Liver (tissue), 8 donors: ENCODE measurements at regions not wholly inside any gene's neighbourhood (a gene's known extent, or its start where the extent isn't known, plus 50 kb on each side); places are given as distances from the start of the nearest gene placed in this dataset.

Experiments used
- DNase-seq: peaks from one replicate; pipeline ENCODE4 v3.0.0-alpha.2; 2017; ENCODE audit warnings: low spot score
- H3K27ac ChIP-seq, 2 donors: one replicate each; pipeline ENCODE4 v1.7.0; 2013; ENCODE audit warnings: inconsistent platforms in 2 of 2, low read length in 2 of 2, control low read depth in 1 of 2, low read depth in 1 of 2, mild to moderate bottlenecking in 1 of 2
- H3K27me3 ChIP-seq, 4 donors: one replicate each; pipeline versions ENCODE4 v1.6.1 to v1.7.0; 2013; ENCODE audit warnings: low read length in 3 of 4, inconsistent platforms in 1 of 4, mild to moderate bottlenecking in 1 of 4, moderate library complexity in 1 of 4; ENCODE audit not compliant: control insufficient read depth in 4 of 4, insufficient read depth in 4 of 4
- H3K36me3 ChIP-seq, 4 donors: one replicate each; pipeline versions ENCODE4 v1.6.1 to v1.7.0; 2013; ENCODE audit warnings: low read length in 3 of 4, mild to moderate bottlenecking in 3 of 4, low read depth in 1 of 4, moderate library complexity in 1 of 4; ENCODE audit not compliant: control insufficient read depth in 4 of 4, insufficient read depth in 3 of 4
- H3K4me1 ChIP-seq, 4 donors: one replicate each; pipeline versions ENCODE4 v1.6.1 to v1.7.0; 2013; ENCODE audit warnings: low read length in 3 of 4, mild to moderate bottlenecking in 3 of 4, moderate library complexity in 1 of 4; ENCODE audit not compliant: control insufficient read depth in 4 of 4, insufficient read depth in 4 of 4
- H3K4me3 ChIP-seq, 3 donors: one replicate each; pipeline versions ENCODE4 v1.6.1 to v1.7.0; 2013; ENCODE audit warnings: low read length in 3 of 3, control low read depth in 1 of 3, low read depth in 1 of 3, mild to moderate bottlenecking in 1 of 3
- H3K9ac ChIP-seq, 2 donors: one replicate each; pipeline ENCODE4 v1.7.0; 2013; ENCODE audit warnings: low read length in 2 of 2, mild to moderate bottlenecking in 2 of 2, moderate library complexity in 2 of 2, control low read depth in 1 of 2, low read depth in 1 of 2
- H3K9me3 ChIP-seq, 4 donors: one replicate each; pipeline versions ENCODE4 v1.6.1 to v1.7.0; 2013; ENCODE audit warnings: low read length in 3 of 4; ENCODE audit not compliant: control insufficient read depth in 4 of 4
- EGR1 ChIP-seq, 2 donors: IDR thresholded peaks; 2 replicates each; pipeline ENCODE4 v1.6.1; 2016 to 2018; ENCODE audit warnings: antibody characterized with exemption in 2 of 2, low read depth in 2 of 2
- FOXA1 ChIP-seq: IDR thresholded peaks from 2 replicates; pipeline ENCODE4 v1.6.1; 2016; ENCODE audit warnings: antibody characterized with exemption
- FOXA2 ChIP-seq: IDR thresholded peaks from 2 replicates; pipeline ENCODE4 v1.6.1; 2016; ENCODE audit warnings: antibody characterized with exemption
- GABPA ChIP-seq, 2 donors: IDR thresholded peaks in 1 of 2; conservative IDR thresholded peaks in 1 of 2; 2 replicates each; pipeline ENCODE4 v1.6.1; 2016; ENCODE audit warnings: antibody characterized with exemption in 2 of 2, mild to moderate bottlenecking in 1 of 2, moderate library complexity in 1 of 2
- HNF4A ChIP-seq, 2 donors: conservative IDR thresholded peaks; 2 replicates each; pipeline ENCODE4 v1.6.1; 2016; ENCODE audit warnings: antibody characterized with exemption in 2 of 2, mild to moderate bottlenecking in 2 of 2
- HNF4G ChIP-seq: IDR thresholded peaks from 2 replicates; pipeline ENCODE4 v1.6.1; 2016; ENCODE audit warnings: antibody characterized with exemption
- JUND ChIP-seq, 2 donors: IDR thresholded peaks; 2 replicates each; pipeline ENCODE4 v1.6.1; 2016; ENCODE audit warnings: antibody characterized with exemption in 2 of 2
- RAD21 ChIP-seq, 2 donors: IDR thresholded peaks; 2 replicates each; pipeline ENCODE4 v1.6.1; 2016; ENCODE audit warnings: antibody characterized with exemption in 2 of 2, mild to moderate bottlenecking in 2 of 2
- RXRA ChIP-seq, 2 donors: IDR thresholded peaks; 2 replicates each; pipeline ENCODE4 v1.6.1; 2017 to 2018; ENCODE audit warnings: antibody characterized with exemption in 2 of 2, mild to moderate bottlenecking in 1 of 2
- SP1 ChIP-seq: IDR thresholded peaks from 2 replicates; pipeline ENCODE4 v1.6.1; 2018; ENCODE audit warnings: antibody characterized with exemption, mild to moderate bottlenecking
- TAF1 ChIP-seq: conservative IDR thresholded peaks from 2 replicates; pipeline ENCODE4 v1.6.1; 2016; ENCODE audit warnings: antibody characterized with exemption, mild to moderate bottlenecking
- YY1 ChIP-seq: IDR thresholded peaks from 2 replicates; pipeline ENCODE4 v1.6.1; 2016; ENCODE audit warnings: antibody characterized with exemption, mild to moderate bottlenecking
- WGBS: extraction: QIAGEN DNeasy Blood & Tissue Kit; methylation state at CpG from one replicate; pipeline ENCODE4 v1.1.7; 2013; 5-methylcytosine and 5-hydroxymethylcytosine counted together
- TF ChIP-seq, protein P1 (sequence below): IDR thresholded peaks from 2 replicates; pipeline ENCODE4 v1.6.1; 2016; ENCODE audit warnings: antibody characterized with exemption
- TF ChIP-seq, protein P2 (sequence below): fragments of 150-350 bp; IDR thresholded peaks from 2 replicates; pipeline ENCODE4 v1.5.1; 2017; ENCODE audit warnings: improper control_type of control experiment, low read depth, low read length; ENCODE audit not compliant: missing input control
- TF ChIP-seq, protein P3 (sequence below): IDR thresholded peaks from 2 replicates; pipeline ENCODE4 v1.6.1; 2016; ENCODE audit warnings: antibody characterized with exemption
- TF ChIP-seq, protein P4 (sequence below): IDR thresholded peaks from 2 replicates; pipeline ENCODE4 v1.6.1; 2016; ENCODE audit warnings: antibody characterized with exemption
- donor health status: healthy.
- donor health status: healthy.
- donor health status: healthy.
- donor health status: healthy.
- donor health status: healthy.

DNA sequence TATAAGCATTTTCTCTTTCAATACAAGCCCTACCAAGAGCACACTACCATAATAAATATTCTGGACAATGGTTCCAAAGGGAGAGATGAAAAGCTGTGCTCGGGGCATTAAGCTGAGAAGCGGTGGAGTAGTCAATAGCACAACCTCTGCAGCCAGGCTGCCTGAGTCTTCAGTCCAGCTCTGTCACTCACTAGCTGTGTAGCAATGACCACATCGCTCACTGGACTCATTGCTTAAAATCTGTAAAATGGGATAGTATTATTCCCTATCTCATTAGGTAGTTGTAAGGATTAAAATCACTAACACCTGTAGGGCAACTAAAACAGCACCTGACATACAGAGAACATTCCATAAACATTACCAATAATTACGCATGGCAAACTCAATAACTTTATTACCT lies 199.9 kb upstream of the KLF14 start:
- no peak overlapping the region for H3K27ac ChIP-seq
- 86% methylated on average over 4 of the region's 4 CpGs for WGBS
- TF ChIP-seq EGR1 (IDR thresholded peaks at IDR 0.05; ENCODE audit: low read depth in 2 of 2): no peak

DNA sequence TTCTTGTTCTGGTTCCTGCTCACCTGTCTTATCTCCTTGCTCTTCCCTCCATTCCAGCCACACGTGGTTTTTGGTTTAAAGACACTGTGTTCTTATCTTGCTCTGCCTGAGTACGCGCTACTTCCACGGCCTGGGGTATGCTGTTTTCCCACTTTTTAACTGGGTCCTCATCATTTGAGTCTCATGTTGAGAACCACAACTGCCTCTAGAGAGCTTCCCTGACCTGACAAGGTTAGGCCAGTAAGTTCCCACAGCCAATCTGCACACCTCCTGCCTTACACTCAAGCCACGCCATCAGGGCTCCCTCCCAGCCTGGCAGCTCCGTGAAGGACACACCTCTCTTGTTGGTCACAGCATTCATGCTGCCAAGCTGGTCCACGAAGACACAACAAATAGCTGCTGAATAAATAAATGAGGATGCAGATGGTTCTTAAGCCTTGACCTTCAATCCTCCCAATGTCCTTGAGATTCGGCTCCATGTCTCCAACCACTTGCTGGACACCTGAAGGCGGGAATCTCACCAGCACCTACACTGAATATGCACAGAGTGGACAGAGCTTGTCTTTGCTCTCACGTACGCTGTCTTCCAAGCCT lies 201.7 kb upstream of the KLF14 start:
- 89% methylated on average over 11 of the region's 11 CpGs for WGBS
- no peaks in the 10 kb centered on the region for H3K9me3 ChIP-seq
- H3K4me1 ChIP-seq: peaks cover 0 to 3% (median 2%) of the 10 kb centered on the region in 4 donors
- DNase-seq: no peak
- no peak overlapping the region for H3K4me3 ChIP-seq
- no peaks in the 10 kb centered on the region for H3K27me3 ChIP-seq
- H3K27ac ChIP-seq: no peak overlapping the region
- H3K36me3 ChIP-seq: peaks cover 0 to 14% (median 5%) of the 10 kb centered on the region in 4 donors
- TF ChIP-seq EGR1 (IDR thresholded peaks at IDR 0.05; ENCODE audit: low read depth in 2 of 2) (no peak), HNF4G (no peak), HNF4A (conservative IDR thresholded peaks at IDR 0.05) (no peak), TAF1 (no peak), SP1 (no peak), FOXA2 (no peak), GABPA (IDR thresholded peaks at IDR 0.05 in 1 of 2, conservative IDR thresholded peaks at IDR 0.05 in 1 of 2) (no peak), FOXA1 (no peak), YY1 (no peak), RXRA (IDR thresholded peaks at IDR 0.05) (no peak), JUND (IDR thresholded peaks at IDR 0.05) (no peak), RAD21 (IDR thresholded peaks at IDR 0.05) (no peak)
- TF ChIP-seq, protein P1, sequence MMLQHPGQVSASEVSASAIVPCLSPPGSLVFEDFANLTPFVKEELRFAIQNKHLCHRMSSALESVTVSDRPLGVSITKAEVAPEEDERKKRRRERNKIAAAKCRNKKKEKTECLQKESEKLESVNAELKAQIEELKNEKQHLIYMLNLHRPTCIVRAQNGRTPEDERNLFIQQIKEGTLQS: no peak
- TF ChIP-seq, protein P2, sequence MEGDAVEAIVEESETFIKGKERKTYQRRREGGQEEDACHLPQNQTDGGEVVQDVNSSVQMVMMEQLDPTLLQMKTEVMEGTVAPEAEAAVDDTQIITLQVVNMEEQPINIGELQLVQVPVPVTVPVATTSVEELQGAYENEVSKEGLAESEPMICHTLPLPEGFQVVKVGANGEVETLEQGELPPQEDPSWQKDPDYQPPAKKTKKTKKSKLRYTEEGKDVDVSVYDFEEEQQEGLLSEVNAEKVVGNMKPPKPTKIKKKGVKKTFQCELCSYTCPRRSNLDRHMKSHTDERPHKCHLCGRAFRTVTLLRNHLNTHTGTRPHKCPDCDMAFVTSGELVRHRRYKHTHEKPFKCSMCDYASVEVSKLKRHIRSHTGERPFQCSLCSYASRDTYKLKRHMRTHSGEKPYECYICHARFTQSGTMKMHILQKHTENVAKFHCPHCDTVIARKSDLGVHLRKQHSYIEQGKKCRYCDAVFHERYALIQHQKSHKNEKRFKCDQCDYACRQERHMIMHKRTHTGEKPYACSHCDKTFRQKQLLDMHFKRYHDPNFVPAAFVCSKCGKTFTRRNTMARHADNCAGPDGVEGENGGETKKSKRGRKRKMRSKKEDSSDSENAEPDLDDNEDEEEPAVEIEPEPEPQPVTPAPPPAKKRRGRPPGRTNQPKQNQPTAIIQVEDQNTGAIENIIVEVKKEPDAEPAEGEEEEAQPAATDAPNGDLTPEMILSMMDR: no peak
- TF ChIP-seq, protein P3, sequence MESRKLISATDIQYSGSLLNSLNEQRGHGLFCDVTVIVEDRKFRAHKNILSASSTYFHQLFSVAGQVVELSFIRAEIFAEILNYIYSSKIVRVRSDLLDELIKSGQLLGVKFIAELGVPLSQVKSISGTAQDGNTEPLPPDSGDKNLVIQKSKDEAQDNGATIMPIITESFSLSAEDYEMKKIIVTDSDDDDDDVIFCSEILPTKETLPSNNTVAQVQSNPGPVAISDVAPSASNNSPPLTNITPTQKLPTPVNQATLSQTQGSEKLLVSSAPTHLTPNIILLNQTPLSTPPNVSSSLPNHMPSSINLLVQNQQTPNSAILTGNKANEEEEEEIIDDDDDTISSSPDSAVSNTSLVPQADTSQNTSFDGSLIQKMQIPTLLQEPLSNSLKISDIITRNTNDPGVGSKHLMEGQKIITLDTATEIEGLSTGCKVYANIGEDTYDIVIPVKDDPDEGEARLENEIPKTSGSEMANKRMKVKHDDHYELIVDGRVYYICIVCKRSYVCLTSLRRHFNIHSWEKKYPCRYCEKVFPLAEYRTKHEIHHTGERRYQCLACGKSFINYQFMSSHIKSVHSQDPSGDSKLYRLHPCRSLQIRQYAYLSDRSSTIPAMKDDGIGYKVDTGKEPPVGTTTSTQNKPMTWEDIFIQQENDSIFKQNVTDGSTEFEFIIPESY: no peak
- TF ChIP-seq, protein P4, sequence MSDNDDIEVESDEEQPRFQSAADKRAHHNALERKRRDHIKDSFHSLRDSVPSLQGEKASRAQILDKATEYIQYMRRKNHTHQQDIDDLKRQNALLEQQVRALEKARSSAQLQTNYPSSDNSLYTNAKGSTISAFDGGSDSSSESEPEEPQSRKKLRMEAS: no peak
- H3K9ac ChIP-seq: no peak overlapping the region

More for the DNA sequence above, 199.9 kb upstream of the KLF14 start:
- Histone ChIP-seq H3K4me3 (no peak overlapping the region), H3K4me1 (peaks cover 0 to 2% (median 0%) of the 10 kb centered on the region in 4 donors), H3K36me3 (peaks cover 0 to 14% (median 5%) of the 10 kb centered on the region in 4 donors), H3K9me3 (no peaks in the 10 kb centered on the region), H3K27me3 (no peaks in the 10 kb centered on the region), H3K9ac (no peak overlapping the region)
- no peak for DNase-seq
